ENCODE measurements at regions not wholly inside any gene's neighbourhood (a gene's known extent, or its start where the extent isn't known, plus 50 kb on each side); places are given as distances from the start of the nearest gene placed in this dataset.

GRCh38 chr5:157934600-157934999, 75.7 kb upstream of the CLINT1 start:
- TF ChIP-seq POLR2A (IDR thresholded peaks at IDR 0.05) (no peak), CTCF (IDR thresholded peaks at IDR 0.05) (no peak)
